ENCODE measurements at regions not wholly inside any gene's neighbourhood (a gene's known extent, or its start where the extent isn't known, plus 50 kb on each side); places are given as distances from the start of the nearest gene placed in this dataset.

DNA sequence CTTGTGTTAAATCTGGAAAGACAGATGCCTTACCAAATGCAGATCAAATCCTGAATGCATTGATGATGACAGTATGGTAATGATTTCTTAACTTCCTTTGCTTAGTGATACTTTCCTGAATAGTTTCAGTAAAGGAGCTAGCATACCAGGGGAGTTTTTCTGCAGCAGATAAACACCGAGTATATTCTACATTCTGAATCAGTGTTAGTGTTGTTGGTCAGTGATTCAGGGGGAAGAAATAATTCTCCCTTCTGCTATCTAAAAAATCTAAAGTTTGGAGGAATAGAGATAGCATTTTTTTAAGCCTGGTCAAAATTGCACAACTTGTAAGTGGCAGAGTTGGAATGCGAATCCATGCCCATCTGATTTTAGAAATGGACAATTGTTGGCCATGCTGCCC is 512.2 kb upstream of the MARCKS start:
- TF ChIP-seq POLR2AphosphoS5 (IDR thresholded peaks at IDR 0.05) = no peak
- no peak for TF ChIP-seq EP300 (IDR thresholded peaks at IDR 0.05)
- Histone ChIP-seq H3K27ac (no peak overlapping the region), H3K36me3 (no peaks in the 10 kb centered on the region), H3K9me3 (no peaks in the 10 kb centered on the region), H3K4me1 (no peaks in the 10 kb centered on the region), H3K4me3 (no peak overlapping the region), H3K27me3 (no peaks in the 10 kb centered on the region)
- WGBS, 2 donors = 88 to 97% methylated on average over 2 of the region's 2 CpGs
- DNase-seq (no peak), ATAC-seq (ENCODE audit: low FRiP score in 2 of 2) (no peak)

DNA sequence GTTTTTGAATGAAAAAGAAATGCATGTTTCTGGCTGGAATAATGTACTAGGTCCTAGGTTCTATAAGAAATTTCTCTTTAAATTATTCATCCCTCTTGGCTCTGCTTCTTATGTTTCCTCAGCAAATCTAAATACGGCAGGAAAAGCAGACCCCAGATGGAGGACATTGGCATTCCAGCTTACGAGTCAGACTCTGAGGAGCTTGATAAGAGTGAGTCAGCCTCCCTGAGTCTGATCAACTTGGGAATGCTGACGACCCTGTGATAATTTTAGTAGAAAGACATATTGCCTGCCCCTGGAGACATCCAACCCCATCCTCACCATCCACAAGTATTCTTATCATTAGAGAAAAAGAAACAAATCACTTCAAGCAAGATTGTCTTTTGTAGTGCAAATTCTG is 509.7 kb upstream of the MARCKS start:
- no peaks in the 10 kb centered on the region for H3K27me3 ChIP-seq
- no peak for DNase-seq
- H3K9me3 ChIP-seq = no peaks in the 10 kb centered on the region
- no peak for ATAC-seq (ENCODE audit: low FRiP score in 2 of 2)
- WGBS, 2 donors = 80 to 81% methylated on average over 3 of the region's 3 CpGs
- TF ChIP-seq, protein P1, sequence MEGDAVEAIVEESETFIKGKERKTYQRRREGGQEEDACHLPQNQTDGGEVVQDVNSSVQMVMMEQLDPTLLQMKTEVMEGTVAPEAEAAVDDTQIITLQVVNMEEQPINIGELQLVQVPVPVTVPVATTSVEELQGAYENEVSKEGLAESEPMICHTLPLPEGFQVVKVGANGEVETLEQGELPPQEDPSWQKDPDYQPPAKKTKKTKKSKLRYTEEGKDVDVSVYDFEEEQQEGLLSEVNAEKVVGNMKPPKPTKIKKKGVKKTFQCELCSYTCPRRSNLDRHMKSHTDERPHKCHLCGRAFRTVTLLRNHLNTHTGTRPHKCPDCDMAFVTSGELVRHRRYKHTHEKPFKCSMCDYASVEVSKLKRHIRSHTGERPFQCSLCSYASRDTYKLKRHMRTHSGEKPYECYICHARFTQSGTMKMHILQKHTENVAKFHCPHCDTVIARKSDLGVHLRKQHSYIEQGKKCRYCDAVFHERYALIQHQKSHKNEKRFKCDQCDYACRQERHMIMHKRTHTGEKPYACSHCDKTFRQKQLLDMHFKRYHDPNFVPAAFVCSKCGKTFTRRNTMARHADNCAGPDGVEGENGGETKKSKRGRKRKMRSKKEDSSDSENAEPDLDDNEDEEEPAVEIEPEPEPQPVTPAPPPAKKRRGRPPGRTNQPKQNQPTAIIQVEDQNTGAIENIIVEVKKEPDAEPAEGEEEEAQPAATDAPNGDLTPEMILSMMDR (IDR thresholded peaks at IDR 0.05) = no peak
- TF ChIP-seq POLR2A (IDR thresholded peaks at IDR 0.05) = no peak
- TF ChIP-seq EP300 (IDR thresholded peaks at IDR 0.05) = no peak
- no peak for TF ChIP-seq POLR2AphosphoS5 (IDR thresholded peaks at IDR 0.05)
- no peak overlapping the region for H3K27ac ChIP-seq
- H3K4me3 ChIP-seq = no peak overlapping the region
- peaks cover 0 to 6% (median 3%) of the 10 kb centered on the region in 4 donors for H3K4me1 ChIP-seq
- no peaks in the 10 kb centered on the region for H3K36me3 ChIP-seq

DNA sequence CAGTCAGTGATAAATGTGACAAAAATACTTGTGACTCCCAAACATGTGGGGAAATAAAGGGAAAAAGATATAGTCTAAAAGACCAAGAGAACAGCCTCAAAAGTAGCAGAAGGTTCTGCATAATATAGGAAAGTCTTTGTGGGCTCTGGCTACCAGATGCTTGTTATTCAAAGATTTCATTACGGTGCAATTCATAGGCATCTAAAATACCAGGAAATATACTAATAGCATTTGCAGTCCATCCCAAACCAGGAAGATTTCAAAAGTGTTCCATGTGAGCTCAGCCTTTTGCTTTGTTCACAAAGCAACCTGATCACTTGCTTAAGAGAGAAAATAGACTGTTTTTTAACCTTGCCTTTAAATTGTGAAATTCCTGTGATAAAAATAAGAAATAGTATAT is 506.7 kb upstream of the MARCKS start:
- DNase-seq (no peak), ATAC-seq (ENCODE audit: low FRiP score in 2 of 2) (no peak)
- Histone ChIP-seq H3K9me3 (no peaks in the 10 kb centered on the region), H3K36me3 (no peaks in the 10 kb centered on the region), H3K27ac (no peak overlapping the region), H3K27me3 (no peaks in the 10 kb centered on the region), H3K4me1 (peaks cover 0 to 7% (median 6%) of the 10 kb centered on the region in 4 donors), H3K4me3 (no peak overlapping the region)
- no peak for TF ChIP-seq EP300 (IDR thresholded peaks at IDR 0.05)
- TF ChIP-seq, protein P1 (IDR thresholded peaks at IDR 0.05) = no peak
- no peak for TF ChIP-seq POLR2AphosphoS5 (IDR thresholded peaks at IDR 0.05)
- no peak for TF ChIP-seq POLR2A (IDR thresholded peaks at IDR 0.05)
- WGBS, 2 donors = 76 to 84% methylated on average over 1 of the region's 1 CpG

DNA sequence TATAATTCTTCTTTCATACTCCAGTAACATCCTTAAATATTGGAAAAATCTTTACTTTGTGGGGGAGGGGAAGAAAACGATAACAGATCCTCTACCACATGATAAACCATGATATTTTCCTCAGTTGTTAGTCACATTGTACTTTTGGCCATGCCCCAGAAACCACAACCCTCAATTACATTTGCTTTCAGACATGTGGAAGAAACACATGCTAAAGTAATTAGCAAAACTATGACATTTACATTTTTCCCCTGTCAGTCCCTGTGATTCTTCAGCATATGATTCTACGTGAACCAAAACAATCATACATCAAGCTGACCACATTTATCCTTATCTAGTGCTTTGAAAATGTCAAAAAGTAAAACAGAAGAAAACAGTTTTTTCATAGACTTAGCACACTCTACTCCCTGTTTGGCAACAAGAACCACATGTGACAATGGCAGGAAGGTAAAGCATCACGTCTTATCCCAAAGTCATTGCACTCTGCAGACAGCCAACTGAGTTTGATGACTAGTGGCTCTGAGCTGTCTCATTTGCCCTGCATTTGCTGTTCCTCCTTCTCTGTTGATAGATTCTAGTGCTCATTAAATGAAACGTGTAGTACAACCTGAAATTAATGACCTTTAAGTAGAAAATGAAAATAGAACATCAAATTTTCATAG is 505.8 kb upstream of the MARCKS start:
- 39 to 51% methylated on average over 4 of the region's 4 CpGs for WGBS, 2 donors
- Histone ChIP-seq H3K9me3 (no peaks in the 10 kb centered on the region), H3K27ac (no peak overlapping the region), H3K4me3 (no peak overlapping the region), H3K4me1 (peaks cover 0 to 7% (median 6%) of the 10 kb centered on the region in 4 donors), H3K36me3 (no peaks in the 10 kb centered on the region), H3K27me3 (no peaks in the 10 kb centered on the region)
- peak in 1 of 2 donors; percentile 16 for ATAC-seq (ENCODE audit: low FRiP score in 2 of 2)
- TF ChIP-seq POLR2AphosphoS5 (IDR thresholded peaks at IDR 0.05) (no peak), EP300 (IDR thresholded peaks at IDR 0.05) (no peak)
- no peak for DNase-seq

DNA sequence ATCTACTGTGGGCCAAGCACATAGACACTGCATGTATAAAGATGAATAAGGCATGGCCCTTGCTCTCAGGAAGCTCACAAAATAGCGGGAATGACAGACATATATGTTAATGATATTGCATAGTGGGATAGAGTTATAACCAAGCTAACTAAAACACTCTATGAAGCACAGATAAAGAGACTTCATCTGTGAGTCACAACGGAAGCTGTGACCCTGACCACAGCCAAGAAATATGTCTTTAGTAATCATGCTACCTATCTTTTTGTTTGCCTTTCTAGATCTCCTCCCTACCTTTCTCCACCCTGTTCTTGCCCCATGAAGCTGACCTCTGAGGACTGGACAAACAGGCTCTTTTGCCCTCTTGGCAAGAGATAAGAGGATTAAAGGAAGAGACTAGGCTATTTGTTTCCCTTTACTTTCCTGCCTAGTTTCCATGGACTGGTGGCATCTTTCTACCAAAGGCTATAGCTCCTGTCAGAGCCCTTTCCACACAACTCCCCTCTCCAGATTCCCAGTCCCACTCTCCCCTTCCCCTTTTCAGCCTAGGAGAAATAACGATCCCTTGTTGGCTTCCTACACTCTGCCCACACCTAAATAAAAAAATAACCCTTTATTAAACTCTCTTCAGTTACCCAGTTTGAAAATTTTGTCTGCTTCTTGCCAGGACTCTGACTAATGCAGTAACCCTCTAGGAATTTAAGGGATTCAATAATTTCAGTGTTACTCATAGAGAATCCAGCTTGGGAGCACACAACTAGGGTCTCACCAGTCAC is 504.9 kb upstream of the MARCKS start:
- H3K36me3 ChIP-seq = no peaks in the 10 kb centered on the region
- H3K9me3 ChIP-seq = no peaks in the 10 kb centered on the region
- TF ChIP-seq POLR2AphosphoS5 (IDR thresholded peaks at IDR 0.05) (no peak), EP300 (IDR thresholded peaks at IDR 0.05) (no peak), POLR2A (IDR thresholded peaks at IDR 0.05) (no peak)
- TF ChIP-seq, protein P1 (IDR thresholded peaks at IDR 0.05) = no peak
- no peaks in the 10 kb centered on the region for H3K27me3 ChIP-seq
- peaks cover 0 to 7% (median 6%) of the 10 kb centered on the region in 4 donors for H3K4me1 ChIP-seq
- ATAC-seq (ENCODE audit: low FRiP score in 2 of 2) = peak in 1 of 2 donors; percentile 74
- no peak for DNase-seq
- no peak overlapping the region for H3K27ac ChIP-seq
- 66 to 74% methylated on average over 3 of the region's 3 CpGs for WGBS, 2 donors
- H3K4me3 ChIP-seq = no peak overlapping the region
